ENCODE measurements at regions not wholly inside any gene's neighbourhood (a gene's known extent, or its start where the extent isn't known, plus 50 kb on each side); places are given as distances from the start of the nearest gene placed in this dataset.

- TF ChIP-seq CTCF (IDR thresholded peaks at IDR 0.05) (peak in 1 of 3 experiments; percentile 17), POLR2A (IDR thresholded peaks at IDR 0.05) (no peak)
Observed at GRCh38 chr6:110041830-110042229, 63.7 kb downstream of the GPR6 start.

Data from testis (tissue), 2 donors.